DND-41 (cell line): ENCODE measurements at regions not wholly inside any gene's neighbourhood (a gene's known extent, or its start where the extent isn't known, plus 50 kb on each side); places are given as distances from the start of the nearest gene placed in this dataset.

Experiments
- EZH2 ChIP-seq: IDR thresholded peaks from 3 replicates; pipeline ENCODE4 v1.6.1; 2012; ENCODE audit warnings: borderline replicate concordance, low read depth, mild to moderate bottlenecking, moderate library complexity, low read length, inconsistent platforms; ENCODE audit not compliant: severe bottlenecking
- TF ChIP-seq, protein P1 (sequence below): IDR thresholded peaks from 2 replicates; pipeline ENCODE4 v1.5.1; 2012; ENCODE audit warnings: borderline replicate concordance, low read length, moderate library complexity, mild to moderate bottlenecking; ENCODE audit not compliant: poor library complexity, severe bottlenecking; ENCODE audit errors: extremely low read depth

DNA sequence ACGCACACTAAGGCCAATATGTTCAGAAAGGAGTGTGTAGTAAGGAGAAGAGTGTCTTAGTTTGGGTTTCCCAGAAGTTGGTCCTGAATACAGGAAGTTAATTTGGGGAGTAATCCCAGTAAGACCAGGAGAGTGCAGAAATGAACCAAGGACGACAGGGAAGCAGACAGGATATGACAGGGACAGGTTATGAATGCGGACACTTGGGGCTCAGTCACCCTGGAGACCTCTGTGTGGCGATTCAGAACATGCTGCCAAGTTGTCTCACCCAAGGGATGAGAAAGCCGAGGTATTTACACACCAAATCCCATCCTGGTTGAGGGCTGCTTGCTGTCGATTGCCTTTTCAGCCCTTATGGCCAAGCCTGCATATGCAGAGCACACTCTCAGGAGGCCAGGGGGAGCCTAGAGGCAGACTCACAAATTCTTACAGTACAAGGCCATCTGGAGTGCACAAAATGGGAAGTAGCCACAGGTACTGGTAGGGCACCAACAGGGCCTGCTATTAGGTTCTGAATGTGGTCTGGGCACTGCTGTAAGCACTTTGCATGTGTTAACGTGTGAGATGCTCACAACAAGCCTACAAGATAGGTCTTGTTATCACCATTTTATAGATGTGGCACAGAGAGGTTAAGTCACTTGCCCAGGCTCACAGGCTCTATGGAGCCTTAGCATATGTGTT is 233.1 kb upstream of the ANKRD55 start:
- TF ChIP-seq, protein P1, sequence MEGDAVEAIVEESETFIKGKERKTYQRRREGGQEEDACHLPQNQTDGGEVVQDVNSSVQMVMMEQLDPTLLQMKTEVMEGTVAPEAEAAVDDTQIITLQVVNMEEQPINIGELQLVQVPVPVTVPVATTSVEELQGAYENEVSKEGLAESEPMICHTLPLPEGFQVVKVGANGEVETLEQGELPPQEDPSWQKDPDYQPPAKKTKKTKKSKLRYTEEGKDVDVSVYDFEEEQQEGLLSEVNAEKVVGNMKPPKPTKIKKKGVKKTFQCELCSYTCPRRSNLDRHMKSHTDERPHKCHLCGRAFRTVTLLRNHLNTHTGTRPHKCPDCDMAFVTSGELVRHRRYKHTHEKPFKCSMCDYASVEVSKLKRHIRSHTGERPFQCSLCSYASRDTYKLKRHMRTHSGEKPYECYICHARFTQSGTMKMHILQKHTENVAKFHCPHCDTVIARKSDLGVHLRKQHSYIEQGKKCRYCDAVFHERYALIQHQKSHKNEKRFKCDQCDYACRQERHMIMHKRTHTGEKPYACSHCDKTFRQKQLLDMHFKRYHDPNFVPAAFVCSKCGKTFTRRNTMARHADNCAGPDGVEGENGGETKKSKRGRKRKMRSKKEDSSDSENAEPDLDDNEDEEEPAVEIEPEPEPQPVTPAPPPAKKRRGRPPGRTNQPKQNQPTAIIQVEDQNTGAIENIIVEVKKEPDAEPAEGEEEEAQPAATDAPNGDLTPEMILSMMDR = no peak
- TF ChIP-seq EZH2 = no peak
